Tibial nerve (tissue), 4 donors: ENCODE measurements at regions not wholly inside any gene's neighbourhood (a gene's known extent, or its start where the extent isn't known, plus 50 kb on each side); places are given as distances from the start of the nearest gene placed in this dataset.

Experiments used
- CTCF ChIP-seq, 5 experiments: fragments of 200-600 bp in 3 of 5; fragments of 450-650 bp in 2 of 5; sonication (generic) in 3 of 5; IDR thresholded peaks; one replicate each; pipeline ENCODE4 v1.5.1; 2016 to 2019; ENCODE audit warnings: antibody characterized with exemption in 5 of 5, mild to moderate bottlenecking in 3 of 5, moderate library complexity in 2 of 5
- EP300 ChIP-seq, 2 donors: sonication (generic); formaldehyde crosslinking; IDR thresholded peaks; one replicate each; pipeline ENCODE4 v1.6.1; 2017; ENCODE audit warnings: antibody characterized with exemption in 2 of 2, mild to moderate bottlenecking in 1 of 2

- TF ChIP-seq CTCF (IDR thresholded peaks at IDR 0.05) (no peak), EP300 (IDR thresholded peaks at IDR 0.05) (no peak)
These were observed 115.8 kb downstream of the FZD1 start for GRCh38 chr7:91379991-91380390.
